HG03159 (cell line): ENCODE measurements at regions not wholly inside any gene's neighbourhood (a gene's known extent, or its start where the extent isn't known, plus 50 kb on each side); places are given as distances from the start of the nearest gene placed in this dataset.

ENCODE experiments used
- ATAC-seq: cut with Tn5 transposase; IDR thresholded peaks from one replicate; pipeline ENCODE4 v1.9.1; 2021; ENCODE audit warnings: mild to moderate bottlenecking, moderate library complexity; ENCODE audit not compliant: unreplicated experiment

GRCh38 chr7:140242057-140243031 lies 65.6 kb upstream of the KDM7A start:
- no peak for ATAC-seq

- ATAC-seq = no peak
These were observed 62.8 kb upstream of the KDM7A start for GRCh38 chr7:140239653-140239935.

GRCh38 chr7:140238778-140239652 lies 62.2 kb upstream of the KDM7A start:
- ATAC-seq = no peak

GRCh38 chr7:140237390-140237789 lies 60.6 kb upstream of the KDM7A start:
- ATAC-seq = no peak

- no peak for ATAC-seq
These were observed 59.8 kb upstream of the KDM7A start for GRCh38 chr7:140236626-140237025.

GRCh38 chr7:140235114-140235513 lies 58.3 kb upstream of the KDM7A start:
- no peak for ATAC-seq

- peak; percentile 40 for ATAC-seq
These were observed 56.5 kb upstream of the KDM7A start for GRCh38 chr7:140232957-140233917.

- no peak for ATAC-seq
These were observed 55.1 kb upstream of the KDM7A start for GRCh38 chr7:140231771-140232491.

GRCh38 chr7:140230861-140231770 lies 54.3 kb upstream of the KDM7A start:
- no peak for ATAC-seq

- ATAC-seq = no peak
These were observed 53.7 kb upstream of the KDM7A start for GRCh38 chr7:140230516-140230860.

GRCh38 chr7:140229591-140230515 lies 53.1 kb upstream of the KDM7A start:
- no peak for ATAC-seq

GRCh38 chr7:140229101-140229525 lies 52.3 kb upstream of the KDM7A start:
- no peak for ATAC-seq
